DND-41 (cell line): ENCODE measurements at regions not wholly inside any gene's neighbourhood (a gene's known extent, or its start where the extent isn't known, plus 50 kb on each side); places are given as distances from the start of the nearest gene placed in this dataset.

Experiments used
- ATAC-seq: fragments of 200-7000 bp; cut with Tn5 transposase; 3 replicates; pipeline ENCODE4 v1.9.1; 2021; ENCODE audit warnings: low read depth; ENCODE audit not compliant: insufficient read depth
- DNase-seq: peaks from one replicate; pipeline ENCODE4 v3.0.0-alpha.2; 2020
- H2AFZ ChIP-seq: 2 replicates; pipeline ENCODE4 v1.6.0; 2012; ENCODE audit warnings: low read depth, low read length
- H3K27ac ChIP-seq: 2 replicates; pipeline ENCODE4 v1.5.1; 2012; ENCODE audit warnings: low read length, inconsistent platforms
- H3K27me3 ChIP-seq: fragments of 200-600 bp; sonication (generic); 2 replicates; pipeline ENCODE4 v1.6.0; 2012; ENCODE audit warnings: low read length, mild to moderate bottlenecking, inconsistent platforms; ENCODE audit not compliant: insufficient read depth, poor library complexity
- H3K36me3 ChIP-seq: 2 replicates; pipeline ENCODE4 v1.5.1; 2012; ENCODE audit warnings: low read length, inconsistent platforms; ENCODE audit not compliant: insufficient read depth
- H3K4me1 ChIP-seq: 2 replicates; pipeline ENCODE4 v1.5.1; 2012; ENCODE audit warnings: mild to moderate bottlenecking, low read length; ENCODE audit not compliant: insufficient read depth
- H3K4me2 ChIP-seq: 2 replicates; pipeline ENCODE4 v1.6.0; 2012; ENCODE audit warnings: mild to moderate bottlenecking, moderate library complexity, low read length, inconsistent platforms; ENCODE audit not compliant: insufficient read depth
- H3K4me3 ChIP-seq, 2 experiments: fragments of 200-600 bp in 1 of 2; shearing (Covaris generic) in 1 of 2; 2 replicates each; pipeline ENCODE4 v1.5.1; 2012 to 2016; ENCODE audit warnings: inconsistent platforms in 2 of 2, low read length in 2 of 2, mild to moderate bottlenecking in 2 of 2, low read depth in 1 of 2, moderate library complexity in 1 of 2
- H3K79me2 ChIP-seq: 2 replicates; pipeline ENCODE4 v1.6.0; 2012; ENCODE audit warnings: low read length, inconsistent platforms; ENCODE audit not compliant: insufficient read depth
- H3K9ac ChIP-seq: 2 replicates; pipeline ENCODE4 v1.6.0; 2012; ENCODE audit warnings: low read depth, mild to moderate bottlenecking, inconsistent platforms, low read length, moderate library complexity
- H3K9me3 ChIP-seq: 2 replicates; pipeline ENCODE4 v1.5.1; 2012; ENCODE audit warnings: low read length, moderate library complexity, mild to moderate bottlenecking, inconsistent platforms; ENCODE audit not compliant: insufficient read depth, severe bottlenecking
- H4K20me1 ChIP-seq: 2 replicates; pipeline ENCODE4 v1.6.0; 2012; ENCODE audit warnings: low read length; ENCODE audit not compliant: insufficient read depth
- CTCF ChIP-seq: IDR thresholded peaks from 2 replicates; pipeline ENCODE4 v1.5.1; 2012; ENCODE audit warnings: borderline replicate concordance, low read length, moderate library complexity, mild to moderate bottlenecking; ENCODE audit not compliant: poor library complexity, severe bottlenecking; ENCODE audit errors: extremely low read depth
- EZH2 ChIP-seq: IDR thresholded peaks from 3 replicates; pipeline ENCODE4 v1.6.1; 2012; ENCODE audit warnings: borderline replicate concordance, low read depth, mild to moderate bottlenecking, moderate library complexity, low read length, inconsistent platforms; ENCODE audit not compliant: severe bottlenecking

GRCh38 chr2:215881582-215881981, 131.8 kb downstream of the MREG start:
- H4K20me1 ChIP-seq: no peaks in the 10 kb centered on the region
- H3K27ac ChIP-seq: no peak overlapping the region
- H2AFZ ChIP-seq: no peak overlapping the region
- H3K9ac ChIP-seq: no peak overlapping the region
- TF ChIP-seq CTCF: no peak
- no peak for TF ChIP-seq EZH2
- no peaks in the 10 kb centered on the region for H3K27me3 ChIP-seq
- H3K4me3 ChIP-seq: no peak overlapping the region
- no peaks in the 10 kb centered on the region for H3K79me2 ChIP-seq
- H3K9me3 ChIP-seq: no peaks in the 10 kb centered on the region
- no peaks in the 10 kb centered on the region for H3K36me3 ChIP-seq
- ATAC-seq (no peak), DNase-seq (no peak)
- no peaks in the 10 kb centered on the region for H3K4me1 ChIP-seq
- H3K4me2 ChIP-seq: no peak overlapping the region

- H3K4me3 ChIP-seq: no peak overlapping the region
- TF ChIP-seq EZH2: no peak
- TF ChIP-seq CTCF: no peak
- H3K79me2 ChIP-seq: no peaks in the 10 kb centered on the region
- H3K27me3 ChIP-seq: no peaks in the 10 kb centered on the region
- no peak overlapping the region for H2AFZ ChIP-seq
- no peaks in the 10 kb centered on the region for H3K4me1 ChIP-seq
- no peak overlapping the region for H3K9ac ChIP-seq
- H3K9me3 ChIP-seq: no peaks in the 10 kb centered on the region
- ATAC-seq: no peak
- no peak overlapping the region for H3K4me2 ChIP-seq
- H3K36me3 ChIP-seq: no peaks in the 10 kb centered on the region
- H3K27ac ChIP-seq: no peak overlapping the region
- DNase-seq: no peak
- no peaks in the 10 kb centered on the region for H4K20me1 ChIP-seq
Measured at GRCh38 chr2:215880970-215881369, 132.4 kb downstream of the MREG start.

- Histone ChIP-seq H3K9ac (no peak overlapping the region), H4K20me1 (no peaks in the 10 kb centered on the region), H3K27ac (no peak overlapping the region), H3K36me3 (no peaks in the 10 kb centered on the region), H2AFZ (no peak overlapping the region), H3K79me2 (no peaks in the 10 kb centered on the region), H3K27me3 (no peaks in the 10 kb centered on the region), H3K9me3 (no peaks in the 10 kb centered on the region), H3K4me1 (no peaks in the 10 kb centered on the region), H3K4me2 (no peak overlapping the region), H3K4me3 (no peak overlapping the region)
- no peak for ATAC-seq
- no peak for TF ChIP-seq EZH2
- TF ChIP-seq CTCF: no peak
- DNase-seq: no peak
Measured at GRCh38 chr2:215879977-215880940, 133.1 kb downstream of the MREG start.
